Embryonic facial prominence (tissue), 1 donor: ENCODE measurements at regions not wholly inside any gene's neighbourhood (a gene's known extent, or its start where the extent isn't known, plus 50 kb on each side); places are given as distances from the start of the nearest gene placed in this dataset.
A peak's percentile ranks its signal among the peaks of the same experiment; 100 is the strongest.
"Not testable (repeated sequence)": the region's sequence is repeated elsewhere in the genome, so short reads cannot be mapped to it uniquely, and the experiment has no call there.

ENCODE experiments used
- DNase-seq: peaks from one replicate; pipeline ENCODE4 v3.0.0-alpha.2; 2016; ENCODE audit errors: extremely low spot score

- DNase-seq = no peak
These were observed 147.8 kb downstream of the SEM1 start for GRCh38 chr7:96561892-96562291.

DNA sequence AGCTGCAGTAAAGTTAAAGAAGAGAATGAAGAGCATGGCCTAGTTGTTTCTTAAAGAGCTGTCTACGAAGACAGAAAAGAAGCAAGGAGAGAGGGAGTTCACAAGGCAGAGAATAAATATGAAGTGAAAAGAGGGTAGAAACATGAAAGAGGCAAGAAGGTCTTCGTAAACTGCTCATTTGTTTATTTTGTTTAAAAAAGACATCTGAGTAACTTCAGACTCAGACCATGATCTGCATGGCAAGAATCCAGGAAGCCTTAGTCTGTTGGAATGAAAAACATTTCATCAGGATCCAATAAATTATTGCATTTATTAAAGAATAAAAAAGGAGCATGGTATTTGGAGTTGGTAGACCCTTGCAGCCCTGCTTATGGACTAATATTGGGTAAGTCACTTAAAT lies 151.1 kb downstream of the SEM1 start:
- no peak for DNase-seq

DNA sequence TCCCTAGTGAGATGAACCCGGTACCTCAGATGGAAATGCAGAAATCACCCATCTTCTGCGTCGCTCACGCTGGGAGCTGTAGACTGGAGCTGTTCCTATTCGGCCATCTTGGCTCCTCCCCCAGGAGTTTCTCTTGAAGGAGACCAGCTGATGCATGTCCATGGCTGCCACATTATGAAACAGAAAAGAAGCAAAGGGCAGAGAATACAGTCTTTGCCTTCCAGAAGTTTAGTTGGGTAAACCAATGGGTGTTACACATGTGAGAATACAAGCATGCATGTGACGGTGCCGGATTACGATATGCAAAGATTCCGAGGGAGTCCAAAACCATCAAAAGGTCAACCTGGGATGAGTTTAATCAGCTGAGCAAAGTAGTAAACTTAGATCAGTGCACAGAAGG lies 151.6 kb downstream of the SEM1 start:
- no peak for DNase-seq

GRCh38 chr7:96557598-96557997 lies 152.0 kb downstream of the SEM1 start:
- not testable (repeated sequence) for DNase-seq

DNA sequence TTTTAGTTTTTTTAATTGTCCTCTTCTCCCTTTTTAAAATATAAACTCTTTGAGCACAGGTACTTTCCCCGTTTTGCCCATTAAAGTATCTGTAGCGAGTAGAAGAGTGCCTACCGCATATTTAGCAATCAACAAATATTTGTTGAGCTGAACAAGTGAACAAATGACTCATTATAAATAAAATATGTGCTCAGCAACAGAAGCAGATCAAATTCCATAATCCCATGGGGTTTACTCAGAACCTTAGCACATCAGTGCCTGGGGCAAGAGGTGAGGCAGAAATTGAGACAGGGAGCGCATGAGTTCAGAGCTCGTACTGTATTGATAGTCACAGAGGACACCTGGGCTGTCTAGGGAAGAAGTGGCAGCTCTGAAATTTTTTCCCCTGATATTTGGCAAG lies 161.0 kb downstream of the SEM1 start:
- DNase-seq = no peak

DNA sequence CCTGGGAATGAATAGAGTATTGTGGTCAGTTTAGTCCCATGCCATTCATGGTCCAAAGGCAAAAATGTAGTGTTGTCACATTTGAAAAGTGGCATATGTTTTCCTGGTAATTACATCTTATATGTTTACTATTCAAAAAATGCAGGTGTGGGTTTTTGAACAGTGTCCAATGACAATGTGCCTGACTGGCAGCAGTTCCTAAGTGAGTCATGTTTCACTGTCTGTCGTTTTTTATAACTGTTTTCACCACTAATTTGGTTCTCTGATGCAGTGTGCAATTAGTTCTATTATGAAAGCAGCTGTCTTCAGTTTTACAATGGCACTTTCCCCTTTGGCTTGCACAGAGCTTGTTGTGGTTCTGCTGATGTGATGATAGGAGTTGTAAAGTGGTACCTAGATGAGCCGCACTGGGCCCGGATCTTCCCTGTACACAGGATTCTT lies 162.3 kb downstream of the SEM1 start:
- no peak for DNase-seq

GRCh38 chr7:96546426-96546825 lies 163.2 kb downstream of the SEM1 start:
- no peak for DNase-seq

DNA sequence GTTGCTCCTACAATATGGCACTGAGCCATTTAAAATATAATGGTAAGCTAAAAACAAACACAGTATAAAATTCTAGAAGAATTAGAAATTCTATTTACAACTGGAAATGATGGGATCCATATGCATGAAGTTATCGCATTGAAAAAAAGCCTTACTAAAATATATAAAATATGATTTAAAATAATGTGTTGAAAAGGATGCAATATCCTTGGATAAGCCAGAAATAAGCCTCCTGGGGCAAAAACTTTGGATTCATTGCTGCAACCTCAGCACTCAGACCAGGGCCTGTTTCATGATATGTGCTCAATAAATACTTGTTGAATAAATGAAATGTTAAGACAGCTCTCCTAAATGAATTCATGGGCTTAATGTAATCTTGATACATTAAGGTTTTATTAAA lies 170.2 kb downstream of the SEM1 start:
- DNase-seq = no peak

DNA sequence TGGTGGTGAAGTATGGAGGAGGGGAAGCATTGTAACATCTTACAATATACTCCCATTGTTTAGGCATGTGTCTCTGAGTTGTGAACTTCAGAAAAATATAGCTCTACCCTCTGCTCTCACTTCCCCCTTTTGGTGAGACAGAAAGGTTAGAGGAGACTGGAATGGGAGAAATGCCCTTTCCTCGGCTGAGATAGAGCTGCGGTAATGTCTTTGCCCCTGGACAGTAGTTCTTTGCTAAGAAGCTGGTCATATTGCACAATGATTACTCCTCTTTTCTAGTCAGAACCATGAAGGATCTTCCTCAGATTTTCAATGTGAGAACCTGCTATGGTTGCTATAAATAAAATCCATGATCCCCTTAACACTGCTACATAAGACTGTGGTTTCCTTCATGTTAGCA lies 171.0 kb downstream of the SEM1 start:
- DNase-seq = no peak

DNA sequence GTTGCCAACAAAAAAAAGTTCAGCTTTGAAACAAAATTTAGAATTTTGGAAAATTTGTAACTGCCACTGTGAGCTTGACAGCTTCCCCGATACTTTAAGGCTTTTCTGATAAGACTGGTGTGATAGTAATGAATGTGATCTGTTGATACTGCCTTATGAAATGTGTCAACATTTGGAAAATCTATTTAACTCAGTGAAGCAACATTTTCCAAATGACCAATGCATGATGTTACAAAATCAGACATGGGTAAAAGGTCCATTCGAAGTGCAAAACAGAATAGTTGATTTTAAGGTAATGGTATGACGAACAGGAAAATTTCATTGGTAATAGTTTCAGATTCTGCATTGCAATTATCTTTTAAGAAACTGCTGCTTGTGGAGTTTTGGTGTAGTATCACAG lies 175.4 kb downstream of the SEM1 start:
- no peak for DNase-seq

DNA sequence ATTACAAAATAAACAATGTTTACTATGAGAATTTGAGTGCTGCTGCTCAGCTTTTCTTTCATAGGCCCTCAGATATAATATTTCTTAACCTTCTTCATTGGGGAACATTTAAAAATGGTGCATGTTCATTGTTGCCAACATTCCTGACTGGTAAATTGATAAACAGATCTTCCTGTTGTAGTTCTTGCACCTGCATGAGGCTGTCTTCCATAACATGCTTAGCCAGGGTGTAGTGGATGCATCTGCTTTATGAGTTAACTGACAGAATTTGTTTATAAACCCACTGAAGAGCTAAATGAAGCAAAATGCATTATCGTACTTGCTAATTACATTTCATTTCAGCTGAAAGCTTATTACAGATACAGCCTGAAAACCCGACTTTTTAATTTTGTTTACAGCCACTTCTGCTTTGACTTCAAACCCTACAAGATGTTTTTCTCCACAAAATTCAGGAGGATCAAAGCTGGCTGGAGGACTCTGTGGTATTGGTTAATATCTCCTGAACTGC lies 177.2 kb downstream of the SEM1 start:
- DNase-seq = no peak

DNA sequence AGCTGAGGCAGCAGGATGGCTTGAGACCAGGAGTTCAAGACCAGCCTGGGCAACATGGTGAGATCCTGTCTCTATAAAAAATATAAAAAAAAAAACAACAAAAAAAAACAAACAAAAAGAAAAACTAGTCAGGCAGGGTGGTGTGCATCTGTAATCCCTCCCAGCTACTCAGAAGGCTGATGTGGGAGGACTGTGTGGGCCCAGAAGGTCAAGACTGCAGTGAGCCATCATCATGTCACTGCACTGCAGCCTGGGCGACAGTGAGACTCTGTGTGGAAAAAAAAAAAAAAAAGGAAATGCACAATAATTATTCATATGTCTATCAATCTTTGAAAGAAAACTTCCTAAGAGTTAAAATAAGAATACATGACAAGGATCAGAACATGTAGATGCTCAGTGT lies 178.3 kb downstream of the SEM1 start:
- DNase-seq = no peak

- no peak for DNase-seq
These were observed 178.9 kb downstream of the SEM1 start for GRCh38 chr7:96530786-96531185.

DNA sequence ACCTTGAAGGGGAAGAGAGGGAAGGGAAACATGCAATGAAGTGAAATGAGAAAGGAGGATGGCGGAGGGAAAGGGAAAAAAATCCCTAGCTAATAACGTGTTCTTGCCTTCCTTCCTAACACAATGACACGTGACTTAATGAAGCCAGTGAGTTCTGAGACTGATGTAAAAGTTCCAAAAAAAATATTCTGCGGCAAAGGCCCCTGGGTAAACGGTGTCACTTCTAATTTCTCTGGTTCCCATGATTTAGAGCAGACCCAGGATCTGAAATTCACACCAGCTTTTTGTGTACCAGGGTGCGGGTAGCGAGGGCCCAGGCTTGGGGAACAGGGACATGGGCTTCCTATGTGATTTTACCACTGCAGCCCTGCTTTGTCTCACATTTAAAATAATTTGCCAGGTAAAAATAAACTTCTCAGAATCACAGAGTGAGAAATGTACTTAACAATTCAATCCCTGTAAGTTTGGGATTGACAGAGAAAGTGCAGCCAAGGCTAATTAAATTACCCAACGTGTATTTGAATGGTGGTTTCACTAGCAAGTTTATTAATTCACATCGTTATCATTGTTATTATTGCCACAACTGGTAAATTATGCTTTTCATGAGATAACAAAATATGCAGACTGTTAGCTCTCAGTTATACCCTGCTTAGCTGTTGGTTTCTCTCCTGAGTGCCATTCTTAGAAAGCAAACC lies 182.4 kb downstream of the SEM1 start:
- DNase-seq = no peak

DNA sequence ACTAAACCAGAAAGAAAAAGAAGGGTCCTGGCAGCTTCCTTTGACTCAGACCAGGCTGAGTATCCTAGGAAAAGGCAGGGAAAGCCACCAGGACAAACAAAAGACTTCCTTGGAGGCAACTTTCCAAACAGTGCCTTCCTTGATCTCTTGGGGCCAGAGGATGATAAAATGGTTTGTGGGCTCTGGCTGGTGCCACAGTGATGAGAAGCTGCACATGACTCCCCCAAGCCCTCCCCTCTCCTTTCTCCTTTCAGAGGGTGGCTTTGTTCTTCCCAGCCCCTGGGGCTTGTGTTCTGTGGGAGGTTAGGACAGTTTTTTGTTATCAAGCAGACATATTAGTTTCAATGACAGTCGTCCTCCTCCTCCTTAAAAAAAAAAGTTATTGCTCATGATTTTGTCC lies 183.2 kb downstream of the SEM1 start:
- DNase-seq = no peak

GRCh38 chr7:96521068-96521894 lies 188.4 kb downstream of the SEM1 start:
- peak; percentile 7 for DNase-seq

DNA sequence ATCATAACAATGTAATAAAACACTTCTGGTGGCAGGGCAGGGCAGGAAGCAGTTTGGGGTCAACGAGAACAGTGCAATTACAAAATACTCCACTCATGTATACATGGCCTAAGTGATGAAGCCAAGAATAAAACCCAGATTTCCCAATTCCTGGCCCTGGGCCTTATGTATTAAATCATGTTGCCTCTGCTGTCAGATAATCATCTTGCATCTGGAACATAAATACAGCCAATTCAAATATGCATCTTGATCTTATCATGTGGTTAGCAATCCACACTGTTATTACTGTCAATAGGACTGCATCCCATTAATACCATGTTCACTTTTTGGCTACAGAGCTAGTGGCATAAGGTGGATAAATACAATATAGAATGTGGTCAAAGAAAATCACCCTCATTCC lies 186.5 kb upstream of the SLC25A13 start:
- DNase-seq = no peak

DNA sequence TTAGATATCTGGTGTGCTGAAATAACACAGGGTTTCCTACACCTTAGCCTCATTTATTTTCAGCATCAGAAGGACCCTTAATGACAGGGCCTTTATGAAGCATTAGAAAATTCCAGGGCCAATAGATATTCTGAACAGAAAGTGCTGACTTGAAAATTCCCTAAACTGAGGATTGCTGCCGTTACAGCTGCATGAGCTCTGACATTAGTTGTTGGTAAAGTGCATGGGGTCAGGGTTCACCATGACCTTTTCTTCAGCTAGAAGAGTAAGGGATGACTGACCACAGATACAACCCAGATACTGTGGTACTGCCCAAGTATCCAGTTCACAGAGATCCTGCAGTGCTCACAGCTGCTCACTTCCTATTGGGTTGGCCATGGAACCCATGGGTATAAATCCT lies 181.7 kb upstream of the SLC25A13 start:
- no peak for DNase-seq

GRCh38 chr7:96501318-96501717 lies 179.4 kb upstream of the SLC25A13 start:
- no peak for DNase-seq

DNA sequence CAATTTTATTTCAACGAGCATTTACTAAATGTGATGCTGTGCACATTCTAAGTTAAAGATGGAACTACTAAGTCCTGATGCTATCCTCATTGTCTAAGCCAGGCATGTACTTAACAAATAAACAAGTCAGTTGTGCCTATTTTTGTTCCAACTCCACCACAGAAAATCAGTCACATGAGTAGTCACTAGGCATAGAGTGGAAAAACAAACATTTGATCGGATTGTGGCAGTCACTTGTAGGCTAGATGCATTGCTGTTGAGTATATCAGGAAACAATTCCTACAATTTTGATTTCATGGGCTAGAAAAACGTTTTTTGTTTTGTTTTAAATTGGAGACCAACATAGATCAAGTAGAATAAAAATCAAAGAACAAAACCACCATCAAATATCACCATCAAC lies 177.6 kb upstream of the SLC25A13 start:
- DNase-seq = no peak

GRCh38 chr7:96497567-96497966 lies 175.7 kb upstream of the SLC25A13 start:
- DNase-seq = no peak

GRCh38 chr7:96495751-96496216 lies 173.9 kb upstream of the SLC25A13 start:
- DNase-seq = no peak

GRCh38 chr7:96486681-96487080 lies 164.8 kb upstream of the SLC25A13 start:
- DNase-seq = no peak
